Thyroid gland (tissue), 4 donors: ENCODE measurements at regions not wholly inside any gene's neighbourhood (a gene's known extent, or its start where the extent isn't known, plus 50 kb on each side); places are given as distances from the start of the nearest gene placed in this dataset.

Experiments used
- DNase-seq, 2 donors: peaks; one replicate each; pipeline ENCODE4 v3.0.0-alpha.2; 2019
- H3K27ac ChIP-seq, 3 donors: fragments of 200-600 bp; sonication (generic); 1 replicate in 2 of 3; 2 replicates in 1 of 3; pipeline ENCODE4 v1.5.1; 2016 to 2019; ENCODE audit warnings: mild to moderate bottlenecking in 1 of 3, moderate library complexity in 1 of 3
- H3K27me3 ChIP-seq: fragments of 200-600 bp; sonication (generic); one replicate; pipeline ENCODE4 v1.5.1; 2019
- H3K36me3 ChIP-seq, 2 donors: fragments of 200-600 bp; sonication (generic); one replicate each; pipeline ENCODE4 v1.5.1; 2016 to 2019
- H3K4me1 ChIP-seq, 2 donors: fragments of 200-600 bp; sonication (generic); one replicate each; pipeline ENCODE4 v1.5.1; 2017 to 2019
- H3K4me3 ChIP-seq, 3 donors: fragments of 200-600 bp; sonication (generic); replicated peaks in 1 of 3; 1 replicate in 2 of 3; 2 replicates in 1 of 3; pipeline ENCODE4 v1.5.1; 2016; ENCODE audit warnings: mild to moderate bottlenecking in 1 of 3
- H3K9me3 ChIP-seq: fragments of 200-600 bp; sonication (generic); one replicate; pipeline ENCODE4 v1.5.1; 2017
- CTCF ChIP-seq, 6 experiments: fragments of 200-600 bp in 3 of 6; fragments of 450-650 bp in 3 of 6; sonication (generic) in 3 of 6; IDR thresholded peaks; one replicate each; pipeline ENCODE4 v1.5.1; 2016 to 2019; ENCODE audit warnings: antibody characterized with exemption in 6 of 6, mild to moderate bottlenecking in 2 of 6, inconsistent platforms in 1 of 6, moderate library complexity in 1 of 6
- POLR2A ChIP-seq, 2 donors: fragments of 450-650 bp; IDR thresholded peaks; one replicate each; pipeline ENCODE4 v1.6.1; 2017; ENCODE audit warnings: antibody characterized with exemption in 2 of 2, mild to moderate bottlenecking in 2 of 2, moderate library complexity in 1 of 2
- WGBS, 2 donors: methylation state at CpG; one replicate each; pipeline ENCODE4 v1.1.5; 2017; 5-methylcytosine and 5-hydroxymethylcytosine counted together
- intact Hi-C: fragments of 100-400 bp; cut with DNase I; formaldehyde crosslinking; loops from one replicate; pipeline ENCODE4 v1.15.1; 2023

- intact Hi-C loops: loop anchor here (5.0 kb wide), 1 partner anchor 97 kb away; no protein-coding TSS in a partner anchor
- no peaks in the 10 kb centered on the region for H3K27me3 ChIP-seq
- no peak overlapping the region for H3K4me3 ChIP-seq
- no peak for DNase-seq
- 61 to 66% methylated on average over 15 of the region's 15 CpGs for WGBS, 2 donors
- no peak overlapping the region for H3K27ac ChIP-seq
- no peaks in the 10 kb centered on the region for H3K9me3 ChIP-seq
- TF ChIP-seq CTCF (IDR thresholded peaks at IDR 0.05): no peak
- no peak for TF ChIP-seq POLR2A (IDR thresholded peaks at IDR 0.05)
- no peaks in the 10 kb centered on the region for H3K36me3 ChIP-seq
- H3K4me1 ChIP-seq: peaks cover 32 to 59% of the 10 kb centered on the region in 2 donors
Observed at GRCh38 chr17:65459677-65460347, 101.6 kb downstream of the AXIN2 start.

DNA sequence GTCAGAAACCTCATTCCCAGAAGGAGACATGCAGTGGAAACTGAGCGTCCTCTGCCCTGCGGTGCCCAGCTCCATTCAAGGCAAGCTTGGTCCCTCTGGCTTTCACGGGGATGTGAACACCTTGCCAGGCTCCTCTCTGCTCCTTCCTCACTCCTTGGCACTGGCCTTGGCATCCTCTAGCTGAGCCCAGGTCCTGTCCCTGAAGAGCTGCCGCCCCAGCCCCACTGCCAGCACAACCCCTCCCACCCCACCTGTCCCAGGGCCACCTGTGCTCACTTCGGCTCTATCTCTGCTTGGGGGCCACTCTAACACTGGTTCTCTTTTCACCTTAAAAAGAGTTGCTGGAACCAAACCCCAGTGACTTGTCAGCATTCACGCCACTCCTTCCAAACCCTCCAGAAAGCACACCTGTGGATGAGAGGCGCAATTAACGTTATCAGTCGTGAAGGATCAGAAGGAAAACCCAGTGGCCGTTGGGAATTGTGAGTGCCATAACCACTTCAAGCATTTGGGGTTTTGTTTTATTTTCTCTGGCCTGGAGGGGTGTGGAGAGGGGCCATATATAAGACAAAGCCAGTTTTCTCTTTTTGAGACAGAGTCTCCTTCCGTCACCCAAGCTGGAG is 103.7 kb downstream of the AXIN2 start:
- Histone ChIP-seq H3K4me1 (peaks cover 24 to 46% of the 10 kb centered on the region in 2 donors), H3K27me3 (no peaks in the 10 kb centered on the region), H3K9me3 (no peaks in the 10 kb centered on the region), H3K4me3 (no peak overlapping the region), H3K36me3 (no peaks in the 10 kb centered on the region), H3K27ac (peak overlapping the region in 1 of 3 donors; percentile 24)
- TF ChIP-seq POLR2A (IDR thresholded peaks at IDR 0.05) (no peak), CTCF (IDR thresholded peaks at IDR 0.05) (no peak)
- intact Hi-C loops: loop anchor here (5.0 kb wide), 1 partner anchor 100 kb away; no protein-coding TSS in a partner anchor
- DNase-seq: peak in 1 of 2 donors; percentile 30
- WGBS, 2 donors: 44 to 53% methylated on average over 11 of the region's 11 CpGs

GRCh38 chr17:65457183-65457582 is 104.3 kb downstream of the AXIN2 start:
- TF ChIP-seq POLR2A (IDR thresholded peaks at IDR 0.05) (no peak), CTCF (IDR thresholded peaks at IDR 0.05) (no peak)
- Histone ChIP-seq H3K27me3 (no peaks in the 10 kb centered on the region), H3K36me3 (no peaks in the 10 kb centered on the region), H3K9me3 (no peaks in the 10 kb centered on the region), H3K4me1 (peaks cover 24 to 45% of the 10 kb centered on the region in 2 donors), H3K4me3 (no peak overlapping the region), H3K27ac (peak overlapping the region in 1 of 3 donors; percentile 24)
- 64 to 74% methylated on average over 3 of the region's 3 CpGs for WGBS, 2 donors
- intact Hi-C loops: loop anchor here (5.0 kb wide), 1 partner anchor 100 kb away; no protein-coding TSS in a partner anchor
- DNase-seq: no peak

- TF ChIP-seq CTCF (IDR thresholded peaks at IDR 0.05) (no peak), POLR2A (IDR thresholded peaks at IDR 0.05) (no peak)
- no peak for DNase-seq
- Histone ChIP-seq H3K9me3 (no peaks in the 10 kb centered on the region), H3K27me3 (no peaks in the 10 kb centered on the region), H3K27ac (peak overlapping the region in 1 of 3 donors; percentile 24), H3K4me3 (no peak overlapping the region), H3K4me1 (peaks cover 24 to 45% of the 10 kb centered on the region in 2 donors), H3K36me3 (no peaks in the 10 kb centered on the region)
- 76 to 84% methylated on average over 7 of the region's 7 CpGs for WGBS, 2 donors
- intact Hi-C loops: loop anchor here (5.0 kb wide), 1 partner anchor 101 kb away; no protein-coding TSS in a partner anchor
Observed at GRCh38 chr17:65456368-65457151, 104.9 kb downstream of the AXIN2 start.
